Endodermal cell (in vitro differentiated cells): ENCODE measurements at regions not wholly inside any gene's neighbourhood (a gene's known extent, or its start where the extent isn't known, plus 50 kb on each side); places are given as distances from the start of the nearest gene placed in this dataset.

Experiments used
- DNase-seq: peaks from one replicate; pipeline ENCODE4 v3.0.0-alpha.2; 2017
- H3K27ac ChIP-seq: 2 replicates; pipeline ENCODE4 v1.5.1; 2013; ENCODE audit warnings: mild to moderate bottlenecking, low read depth, low read length, moderate library complexity
- H3K27me3 ChIP-seq: 2 replicates; pipeline ENCODE4 v1.6.1; 2013; ENCODE audit warnings: mild to moderate bottlenecking, low read length, moderate library complexity; ENCODE audit not compliant: insufficient read depth, control insufficient read depth, poor library complexity, severe bottlenecking
- H3K36me3 ChIP-seq: 2 replicates; pipeline ENCODE4 v1.7.0; 2013; ENCODE audit warnings: mild to moderate bottlenecking, low read length, moderate library complexity; ENCODE audit not compliant: control insufficient read depth, insufficient read depth
- H3K4me1 ChIP-seq: one replicate; pipeline ENCODE4 v1.7.0; 2013; ENCODE audit warnings: low read length; ENCODE audit not compliant: control insufficient read depth, insufficient read depth
- H3K4me3 ChIP-seq: 2 replicates; pipeline ENCODE4 v1.5.1; 2013; ENCODE audit warnings: mild to moderate bottlenecking, low read length, moderate library complexity
- H3K9ac ChIP-seq: 2 replicates; pipeline ENCODE4 v1.6.1; 2013; ENCODE audit warnings: mild to moderate bottlenecking, low read length, moderate library complexity; ENCODE audit not compliant: poor library complexity, severe bottlenecking; ENCODE audit errors: extremely low read depth
- H3K9me3 ChIP-seq: 2 replicates; pipeline ENCODE4 v1.6.1; 2013; ENCODE audit warnings: mild to moderate bottlenecking, low read length, moderate library complexity; ENCODE audit not compliant: control insufficient read depth
- H3K27ac Mint-ChIP-seq: 2 replicates; pipeline ENCODE4 v1.8.0; 2020; ENCODE audit warnings: mixed read lengths
- H3K27me3 Mint-ChIP-seq: 2 replicates; pipeline ENCODE4 v1.8.0; 2021; ENCODE audit warnings: mild to moderate bottlenecking, mixed read lengths; ENCODE audit not compliant: insufficient read depth
- H3K36me3 Mint-ChIP-seq: 2 replicates; pipeline ENCODE4 v1.8.0; 2020; ENCODE audit warnings: low read depth, mixed read lengths
- H3K4me1 Mint-ChIP-seq: 2 replicates; pipeline ENCODE4 v1.8.0; 2020; ENCODE audit warnings: mixed read lengths
- H3K4me3 Mint-ChIP-seq: 2 replicates; pipeline ENCODE4 v1.8.0; 2020; ENCODE audit warnings: mild to moderate bottlenecking, moderate library complexity, mixed read lengths
- H3K9me3 Mint-ChIP-seq: 2 replicates; pipeline ENCODE4 v1.8.0; 2020; ENCODE audit warnings: mild to moderate bottlenecking, mixed read lengths
- WGBS, 2 experiments: methylation state at CpG; one replicate each; pipeline versions ENCODE4 v1.1.5 to v1.1.7; 2013; ENCODE audit warnings: missing lambda C conversion rate in 2 of 2, mixed read lengths in 1 of 2; ENCODE audit not compliant: insufficient coverage in 1 of 2, insufficient read length in 1 of 2; 5-methylcytosine and 5-hydroxymethylcytosine counted together
- TF ChIP-seq, protein P1 (sequence below): fragments of 200-600 bp; sonication (generic); conservative IDR thresholded peaks from 2 replicates; pipeline ENCODE4 v1.5.0; 2021; ENCODE audit warnings: antibody characterized with exemption, mild to moderate bottlenecking

DNA sequence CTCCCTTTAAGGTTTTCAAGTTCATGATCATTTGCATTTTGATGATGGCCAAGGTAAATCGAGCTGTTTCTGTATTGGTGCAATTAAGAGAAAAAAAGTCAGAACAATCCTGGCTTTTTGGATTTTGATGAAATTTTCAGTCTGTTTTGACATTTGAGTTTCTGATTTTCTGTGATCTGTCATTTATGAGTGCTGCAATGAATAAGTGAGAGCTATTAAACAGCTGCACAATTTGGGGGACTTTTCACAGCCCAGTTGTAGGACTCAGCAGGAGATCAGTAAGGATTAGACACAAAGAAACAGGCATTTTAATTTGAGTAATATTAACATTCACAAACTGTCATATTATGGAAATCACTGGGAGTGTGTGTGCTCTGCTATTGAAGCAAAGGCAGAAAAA lies 452.9 kb upstream of the CXADR start:
- TF ChIP-seq, protein P1, sequence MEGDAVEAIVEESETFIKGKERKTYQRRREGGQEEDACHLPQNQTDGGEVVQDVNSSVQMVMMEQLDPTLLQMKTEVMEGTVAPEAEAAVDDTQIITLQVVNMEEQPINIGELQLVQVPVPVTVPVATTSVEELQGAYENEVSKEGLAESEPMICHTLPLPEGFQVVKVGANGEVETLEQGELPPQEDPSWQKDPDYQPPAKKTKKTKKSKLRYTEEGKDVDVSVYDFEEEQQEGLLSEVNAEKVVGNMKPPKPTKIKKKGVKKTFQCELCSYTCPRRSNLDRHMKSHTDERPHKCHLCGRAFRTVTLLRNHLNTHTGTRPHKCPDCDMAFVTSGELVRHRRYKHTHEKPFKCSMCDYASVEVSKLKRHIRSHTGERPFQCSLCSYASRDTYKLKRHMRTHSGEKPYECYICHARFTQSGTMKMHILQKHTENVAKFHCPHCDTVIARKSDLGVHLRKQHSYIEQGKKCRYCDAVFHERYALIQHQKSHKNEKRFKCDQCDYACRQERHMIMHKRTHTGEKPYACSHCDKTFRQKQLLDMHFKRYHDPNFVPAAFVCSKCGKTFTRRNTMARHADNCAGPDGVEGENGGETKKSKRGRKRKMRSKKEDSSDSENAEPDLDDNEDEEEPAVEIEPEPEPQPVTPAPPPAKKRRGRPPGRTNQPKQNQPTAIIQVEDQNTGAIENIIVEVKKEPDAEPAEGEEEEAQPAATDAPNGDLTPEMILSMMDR, result no peak

GRCh38 chr21:17066006-17066405 lies 446.8 kb upstream of the CXADR start:
- H3K27me3 ChIP-seq, result no peaks in the 10 kb centered on the region
- no peak for DNase-seq
- TF ChIP-seq, protein P1, result no peak
- Mint-ChIP-seq H3K9me3 (no peaks in the 10 kb centered on the region), H3K36me3 (no peaks in the 10 kb centered on the region), H3K27ac (no peak overlapping the region), H3K4me1 (no peaks in the 10 kb centered on the region), H3K4me3 (no peak overlapping the region), H3K27me3 (no peaks in the 10 kb centered on the region)
- no peaks in the 10 kb centered on the region for H3K36me3 ChIP-seq
- H3K9me3 ChIP-seq, result no peaks in the 10 kb centered on the region
- H3K27ac ChIP-seq, result no peak overlapping the region
- H3K9ac ChIP-seq, result no peak overlapping the region
- H3K4me3 ChIP-seq, result no peak overlapping the region
- no peaks in the 10 kb centered on the region for H3K4me1 ChIP-seq

More for the DNA sequence above, 452.9 kb upstream of the CXADR start:
- H3K4me3 Mint-ChIP-seq, result no peak overlapping the region
- peaks cover 5% of the 10 kb centered on the region for H3K4me1 Mint-ChIP-seq
- Histone ChIP-seq H3K4me3 (no peak overlapping the region), H3K4me1 (no peaks in the 10 kb centered on the region), H3K27ac (no peak overlapping the region), H3K36me3 (no peaks in the 10 kb centered on the region), H3K9ac (no peak overlapping the region), H3K9me3 (no peaks in the 10 kb centered on the region), H3K27me3 (no peaks in the 10 kb centered on the region)
- DNase-seq, result no peak
- H3K36me3 Mint-ChIP-seq, result no peaks in the 10 kb centered on the region
- whole genome bisulfite sequencing, 2 experiments, result 80 to 87% methylated on average over 1 of the region's 1 CpG
- no peaks in the 10 kb centered on the region for H3K27me3 Mint-ChIP-seq
- H3K27ac Mint-ChIP-seq, result no peak overlapping the region
- no peaks in the 10 kb centered on the region for H3K9me3 Mint-ChIP-seq

DNA sequence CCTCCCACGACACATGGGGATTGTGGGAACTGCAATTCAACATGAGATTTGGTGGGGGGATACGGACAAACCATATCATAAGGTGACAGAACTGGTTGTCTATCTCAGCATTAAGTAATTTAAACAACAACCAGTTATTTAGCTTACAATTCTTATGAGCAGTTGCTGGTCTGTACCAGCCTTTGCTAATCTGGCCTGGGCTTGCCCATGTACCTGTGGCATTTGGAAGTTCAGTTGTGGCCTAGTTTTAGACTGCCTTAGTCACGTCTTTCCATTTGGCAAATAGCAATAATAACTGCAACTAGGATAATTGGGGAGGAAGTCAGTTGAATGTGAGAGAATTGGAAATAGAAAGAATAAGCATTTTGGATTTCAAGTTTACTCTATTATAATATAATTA lies 441.8 kb upstream of the CXADR start:
- Histone ChIP-seq H3K4me3 (no peak overlapping the region), H3K27me3 (no peaks in the 10 kb centered on the region), H3K9ac (no peak overlapping the region), H3K36me3 (no peaks in the 10 kb centered on the region), H3K27ac (no peak overlapping the region), H3K9me3 (no peaks in the 10 kb centered on the region), H3K4me1 (no peaks in the 10 kb centered on the region)
- WGBS, 2 experiments, result 93% methylated on average over 3 of the region's 3 CpGs; no CpG with 5 or more reads in 1 of the 2 experiments
- no peaks in the 10 kb centered on the region for H3K36me3 Mint-ChIP-seq
- no peak for DNase-seq
- H3K4me1 Mint-ChIP-seq, result no peaks in the 10 kb centered on the region
- no peak overlapping the region for H3K27ac Mint-ChIP-seq
- no peaks in the 10 kb centered on the region for H3K27me3 Mint-ChIP-seq
- H3K9me3 Mint-ChIP-seq, result no peaks in the 10 kb centered on the region
- TF ChIP-seq, protein P1, result no peak
- H3K4me3 Mint-ChIP-seq, result no peak overlapping the region
